Psoas muscle (tissue), 7 donors: ENCODE measurements at regions not wholly inside any gene's neighbourhood (a gene's known extent, or its start where the extent isn't known, plus 50 kb on each side); places are given as distances from the start of the nearest gene placed in this dataset.

Experiments
- ATAC-seq, 4 donors: fragments of 200-7000 bp; cut with Tn5 transposase; one replicate each; pipeline ENCODE4 v1.9.1; 2020; ENCODE audit warnings: moderate library complexity in 3 of 4, mild to moderate bottlenecking in 2 of 4
- DNase-seq, 2 donors: peaks; one replicate each; pipeline ENCODE4 v3.0.0-alpha.2; 2020
- H3K27ac ChIP-seq: fragments of 200-600 bp; one replicate; pipeline ENCODE4 v1.8.0; 2022
- H3K27me3 ChIP-seq, 3 donors: fragments of 200-600 bp in 1 of 3; one replicate each; pipeline versions ENCODE4 v1.6.1 to v1.8.0; 2013 to 2022; ENCODE audit warnings: low read length in 2 of 3, mild to moderate bottlenecking in 2 of 3, moderate library complexity in 1 of 3; ENCODE audit not compliant: insufficient read depth in 3 of 3
- H3K36me3 ChIP-seq, 2 donors: fragments of 200-600 bp in 1 of 2; one replicate each; pipeline versions ENCODE4 v1.6.1 to v1.8.0; 2013 to 2022; ENCODE audit warnings: low read depth in 1 of 2, mild to moderate bottlenecking in 1 of 2, moderate library complexity in 1 of 2; ENCODE audit not compliant: insufficient read depth in 1 of 2
- H3K4me1 ChIP-seq: fragments of 200-600 bp; one replicate; pipeline ENCODE4 v1.8.0; 2022
- H3K4me3 ChIP-seq: fragments of 200-600 bp; one replicate; pipeline ENCODE4 v1.8.0; 2022; ENCODE audit warnings: mild to moderate bottlenecking
- H3K9me3 ChIP-seq: fragments of 200-600 bp; one replicate; pipeline ENCODE4 v1.8.0; 2022
- CTCF ChIP-seq: fragments of 200-600 bp; IDR thresholded peaks from one replicate; pipeline ENCODE4 v1.8.0; 2022; ENCODE audit warnings: antibody characterized with exemption
- WGBS, 3 donors: extraction: QIAGEN DNeasy Blood & Tissue Kit; methylation state at CpG; one replicate each; pipeline versions ENCODE4 v1.1.6 to v1.1.7; 2013; 5-methylcytosine and 5-hydroxymethylcytosine counted together
- intact Hi-C, 2 donors: fragments of 100-400 bp; cut with DNase I; formaldehyde crosslinking; loops; one replicate each; pipeline versions ENCODE4 v1.11.0 to v1.14.2; 2022
- donor health status: healthy with polysubstance abuse.
- donor health status: DM: no; HTN: no; CAD: no; lungs with moderate emphysema.
- donor health status: Bipolar disorder and iron deficiency.
- donor health status: healthy.
- donor health status: DM: yes; HTN: yes; CAD: no.
- donor health status: DM: no; HTN: no; CAD: no.
- donor health status: DM: yes; HTN: yes; CAD: no.

- no peaks in the 10 kb centered on the region for H3K27me3 ChIP-seq
- intact Hi-C loops: no loop called here
Measured at GRCh38 chr12:61757831-61758505, 502.2 kb upstream of the USP15 start.

GRCh38 chr12:61758661-61759060, 501.5 kb upstream of the USP15 start:
- intact Hi-C loops: no loop called here
- Histone ChIP-seq H3K4me1 (no peaks in the 10 kb centered on the region), H3K4me3 (no peak overlapping the region), H3K36me3 (no peaks in the 10 kb centered on the region), H3K9me3 (no peaks in the 10 kb centered on the region), H3K27ac (no peak overlapping the region), H3K27me3 (no peaks in the 10 kb centered on the region)
- DNase-seq (no peak), ATAC-seq (no peak)
- TF ChIP-seq CTCF: no peak

More at GRCh38 chr12:61757831-61758505, 502.2 kb upstream of the USP15 start:
- WGBS, 3 donors: 76 to 78% (median 78%) methylated on average over 5 of the region's 5 CpGs
- H3K4me3 ChIP-seq: no peak overlapping the region
- DNase-seq (no peak), ATAC-seq (no peak)
- TF ChIP-seq CTCF: no peak
- no peak overlapping the region for H3K27ac ChIP-seq
- H3K36me3 ChIP-seq: no peaks in the 10 kb centered on the region
- H3K9me3 ChIP-seq: no peaks in the 10 kb centered on the region
- H3K4me1 ChIP-seq: no peaks in the 10 kb centered on the region

GRCh38 chr12:61765926-61766325, 494.3 kb upstream of the USP15 start:
- no peak for DNase-seq
- no peak for TF ChIP-seq CTCF
- 61 to 86% (median 66%) methylated on average over 1 of the region's 1 CpG for WGBS, 3 donors
- Histone ChIP-seq H3K27me3 (no peaks in the 10 kb centered on the region), H3K27ac (no peak overlapping the region), H3K4me1 (no peaks in the 10 kb centered on the region), H3K9me3 (no peaks in the 10 kb centered on the region), H3K4me3 (no peak overlapping the region), H3K36me3 (no peaks in the 10 kb centered on the region)
- intact Hi-C loops: no loop called here
- ATAC-seq: no peak

- no peaks in the 10 kb centered on the region for H3K4me1 ChIP-seq
- 76 to 78% (median 77%) methylated on average over 1 of the region's 1 CpG for WGBS, 3 donors
- no peak for TF ChIP-seq CTCF
- peaks cover 0 to 2% (median 0%) of the 10 kb centered on the region in 3 donors for H3K27me3 ChIP-seq
- H3K36me3 ChIP-seq: no peaks in the 10 kb centered on the region
- H3K9me3 ChIP-seq: no peaks in the 10 kb centered on the region
- H3K27ac ChIP-seq: no peak overlapping the region
- intact Hi-C loops: no loop called here
- ATAC-seq (no peak), DNase-seq (no peak)
- H3K4me3 ChIP-seq: no peak overlapping the region
Measured at GRCh38 chr12:61780435-61780834, 479.8 kb upstream of the USP15 start.

GRCh38 chr12:61781021-61781581, 479.1 kb upstream of the USP15 start:
- DNase-seq (no peak), ATAC-seq (no peak)
- H3K27ac ChIP-seq: no peak overlapping the region
- H3K4me3 ChIP-seq: no peak overlapping the region
- peaks cover 0 to 2% (median 0%) of the 10 kb centered on the region in 3 donors for H3K27me3 ChIP-seq
- 48 to 59% (median 50%) methylated on average over 1 of the region's 1 CpG for WGBS, 3 donors
- no peaks in the 10 kb centered on the region for H3K4me1 ChIP-seq
- no peak for TF ChIP-seq CTCF
- H3K9me3 ChIP-seq: no peaks in the 10 kb centered on the region
- H3K36me3 ChIP-seq: no peaks in the 10 kb centered on the region
- intact Hi-C loops: no loop called here
